ENCODE measurements at regions not wholly inside any gene's neighbourhood (a gene's known extent, or its start where the extent isn't known, plus 50 kb on each side); places are given as distances from the start of the nearest gene placed in this dataset.
A peak's percentile ranks its signal among the peaks of the same experiment; 100 is the strongest.

- no peak for DNase-seq
Measured at GRCh38 chr6:40791004-40791403, 203.8 kb upstream of the LRFN2 start.

GRCh38 chr6:40788661-40789655, 201.8 kb upstream of the LRFN2 start:
- DNase-seq = no peak

- no peak for DNase-seq
Measured at GRCh38 chr6:40782355-40782754, 195.2 kb upstream of the LRFN2 start.

GRCh38 chr6:40780637-40781036, 193.5 kb upstream of the LRFN2 start:
- DNase-seq = no peak

GRCh38 chr6:40779409-40779808, 192.2 kb upstream of the LRFN2 start:
- peak; percentile 26 for DNase-seq

- DNase-seq = no peak
Measured at GRCh38 chr6:40778918-40779317, 191.8 kb upstream of the LRFN2 start.

GRCh38 chr6:40778196-40778595, 191.0 kb upstream of the LRFN2 start:
- no peak for DNase-seq

GRCh38 chr6:40774932-40775331, 187.8 kb upstream of the LRFN2 start:
- no peak for DNase-seq

- DNase-seq = no peak
Measured at GRCh38 chr6:40770794-40771193, 183.6 kb upstream of the LRFN2 start.

- DNase-seq = no peak
Measured at GRCh38 chr6:40764726-40765125, 177.6 kb upstream of the LRFN2 start.

- no peak for DNase-seq
Measured at GRCh38 chr6:40762981-40763380, 175.8 kb upstream of the LRFN2 start.

- DNase-seq = no peak
Measured at GRCh38 chr6:40760887-40761286, 173.7 kb upstream of the LRFN2 start.

GRCh38 chr6:40759838-40760237, 172.7 kb upstream of the LRFN2 start:
- no peak for DNase-seq

GRCh38 chr6:40759264-40759663, 172.1 kb upstream of the LRFN2 start:
- DNase-seq = no peak

- no peak for DNase-seq
Measured at GRCh38 chr6:40755749-40756452, 168.7 kb upstream of the LRFN2 start.

GRCh38 chr6:40755046-40755681, 168.0 kb upstream of the LRFN2 start:
- DNase-seq = peak; percentile 18

- DNase-seq = no peak
Measured at GRCh38 chr6:40754461-40755045, 167.4 kb upstream of the LRFN2 start.

GRCh38 chr6:40753675-40754448, 166.7 kb upstream of the LRFN2 start:
- DNase-seq = no peak

GRCh38 chr6:40753048-40753447, 165.9 kb upstream of the LRFN2 start:
- DNase-seq = no peak

- no peak for DNase-seq
Measured at GRCh38 chr6:40744835-40745234, 157.7 kb upstream of the LRFN2 start.

GRCh38 chr6:40743690-40744446, 156.7 kb upstream of the LRFN2 start:
- no peak for DNase-seq

- DNase-seq = no peak
Measured at GRCh38 chr6:40743226-40743625, 156.1 kb upstream of the LRFN2 start.
